OCI-LY1 (cell line): ENCODE measurements at regions not wholly inside any gene's neighbourhood (a gene's known extent, or its start where the extent isn't known, plus 50 kb on each side); places are given as distances from the start of the nearest gene placed in this dataset.

Source experiments
- H2AFZ ChIP-seq: fragments of 200-600 bp; sonication (generic), shearing (Covaris generic); 2 replicates; pipeline ENCODE4 v1.6.0; 2014; ENCODE audit warnings: antibody characterized with exemption, mild to moderate bottlenecking, low read length
- H3F3A ChIP-seq: fragments of 200-600 bp; sonication (generic), shearing (Covaris generic); 2 replicates; pipeline ENCODE4 v1.6.0; 2014; ENCODE audit warnings: mild to moderate bottlenecking, antibody characterized with exemption, low read length, moderate library complexity; ENCODE audit not compliant: insufficient read depth
- H3K27ac ChIP-seq: fragments of 200-600 bp; sonication (generic); 2 replicates; pipeline ENCODE4 v1.5.1; 2014; ENCODE audit warnings: low read length, mixed run types, mild to moderate bottlenecking, low read depth; ENCODE audit not compliant: poor library complexity, severe bottlenecking
- H3K27me3 ChIP-seq: fragments of 200-600 bp; sonication (generic); 2 replicates; pipeline ENCODE4 v1.6.0; 2014; ENCODE audit warnings: antibody characterized with exemption, mild to moderate bottlenecking, low read length, moderate library complexity; ENCODE audit not compliant: insufficient read depth
- H3K36me3 ChIP-seq: fragments of 200-600 bp; sonication (generic); 2 replicates; pipeline ENCODE4 v1.6.1; 2014; ENCODE audit warnings: mild to moderate bottlenecking, antibody characterized with exemption, low read length, moderate library complexity, mixed read lengths; ENCODE audit not compliant: insufficient read depth
- H3K4me1 ChIP-seq: fragments of 200-600 bp; sonication (generic); 2 replicates; pipeline ENCODE4 v1.5.1; 2014; ENCODE audit warnings: mild to moderate bottlenecking, low read length, moderate library complexity; ENCODE audit not compliant: insufficient read depth, severe bottlenecking
- H3K4me2 ChIP-seq: fragments of 200-600 bp; sonication (generic), shearing (Covaris generic); 2 replicates; pipeline ENCODE4 v1.6.1; 2014; ENCODE audit warnings: low read length
- H3K4me3 ChIP-seq: fragments of 200-600 bp; sonication (generic); 2 replicates; pipeline ENCODE4 v1.5.1; 2014; ENCODE audit warnings: low read length, low read depth, mild to moderate bottlenecking, mixed read lengths; ENCODE audit not compliant: poor library complexity, severe bottlenecking
- H3K79me2 ChIP-seq: fragments of 200-600 bp; shearing (Covaris generic); 2 replicates; pipeline ENCODE4 v1.6.1; 2016; ENCODE audit warnings: mixed run types, low read length, mixed read lengths; ENCODE audit not compliant: insufficient read depth
- H3K9ac ChIP-seq: fragments of 200-600 bp; sonication (generic), shearing (Covaris generic); 2 replicates; pipeline ENCODE4 v1.6.1; 2014; ENCODE audit warnings: mild to moderate bottlenecking, low read length, mixed read lengths
- H3K9me2 ChIP-seq: fragments of 200-600 bp; sonication (generic), shearing (Covaris generic); 2 replicates; pipeline ENCODE4 v1.6.1; 2014; ENCODE audit warnings: low read depth, mild to moderate bottlenecking, low read length, mixed read lengths
- H3K9me3 ChIP-seq: fragments of 200-600 bp; shearing (Covaris generic); 2 replicates; pipeline ENCODE4 v1.6.1; 2014; ENCODE audit warnings: low read length, mixed read lengths
- H4K20me1 ChIP-seq: fragments of 200-600 bp; sonication (generic), shearing (Covaris generic); 2 replicates; pipeline ENCODE4 v1.6.0; 2016; ENCODE audit warnings: mild to moderate bottlenecking, low read length; ENCODE audit not compliant: insufficient read depth
- EZH2 ChIP-seq: fragments of 200-600 bp; sonication (generic), shearing (Covaris generic); IDR thresholded peaks from 2 replicates; pipeline ENCODE4 v1.8.0; 2017; ENCODE audit warnings: borderline replicate concordance, mixed run types, mild to moderate bottlenecking, antibody characterized with exemption, low read length, moderate library complexity, mixed read lengths
- TF ChIP-seq, protein P1 (sequence below): fragments of 200-600 bp; sonication (generic), shearing (Covaris generic); IDR thresholded peaks from 2 replicates; pipeline ENCODE4 v1.5.1; 2017; ENCODE audit warnings: mild to moderate bottlenecking, antibody characterized with exemption, low read length, moderate library complexity, mixed read lengths

DNA sequence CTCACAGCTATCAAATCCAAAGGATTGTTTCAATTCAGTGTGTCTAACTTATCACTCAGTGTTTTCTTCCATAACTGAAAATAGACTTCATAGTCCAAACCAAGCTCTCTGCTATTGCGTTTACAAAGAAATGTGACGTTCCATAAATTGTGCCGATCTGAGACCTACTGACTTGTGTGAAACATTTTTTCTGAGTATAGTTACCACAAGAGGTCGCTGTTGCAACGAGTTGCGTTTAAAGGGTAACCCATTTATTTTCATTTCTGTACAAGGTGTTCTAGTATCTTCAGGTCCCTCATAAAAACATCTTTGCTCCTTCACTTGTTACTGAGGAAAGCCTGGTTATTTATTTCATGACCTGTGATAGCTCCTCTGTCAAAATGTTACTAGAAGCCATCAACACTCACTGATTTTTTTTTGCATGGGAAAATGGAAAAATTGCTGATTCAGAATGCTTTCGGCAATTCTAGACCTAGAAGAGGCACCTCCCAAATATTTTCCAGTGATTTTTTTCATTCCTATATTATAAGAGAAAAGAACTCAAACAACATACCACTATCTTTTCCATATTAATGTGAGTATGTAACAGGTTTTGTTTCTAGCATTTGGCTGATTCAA, 60.9 kb upstream of the OR4E1 start:
- no peak overlapping the region for H3K9ac ChIP-seq
- no peaks in the 10 kb centered on the region for H3K4me1 ChIP-seq
- no peaks in the 10 kb centered on the region for H3F3A ChIP-seq
- H3K79me2 ChIP-seq = no peaks in the 10 kb centered on the region
- H3K4me2 ChIP-seq = no peak overlapping the region
- H4K20me1 ChIP-seq = no peaks in the 10 kb centered on the region
- no peak overlapping the region for H3K4me3 ChIP-seq
- no peaks in the 10 kb centered on the region for H3K27me3 ChIP-seq
- no peak overlapping the region for H2AFZ ChIP-seq
- H3K36me3 ChIP-seq = no peaks in the 10 kb centered on the region
- H3K9me2 ChIP-seq = no peaks in the 10 kb centered on the region
- no peaks in the 10 kb centered on the region for H3K9me3 ChIP-seq
- TF ChIP-seq, protein P1, sequence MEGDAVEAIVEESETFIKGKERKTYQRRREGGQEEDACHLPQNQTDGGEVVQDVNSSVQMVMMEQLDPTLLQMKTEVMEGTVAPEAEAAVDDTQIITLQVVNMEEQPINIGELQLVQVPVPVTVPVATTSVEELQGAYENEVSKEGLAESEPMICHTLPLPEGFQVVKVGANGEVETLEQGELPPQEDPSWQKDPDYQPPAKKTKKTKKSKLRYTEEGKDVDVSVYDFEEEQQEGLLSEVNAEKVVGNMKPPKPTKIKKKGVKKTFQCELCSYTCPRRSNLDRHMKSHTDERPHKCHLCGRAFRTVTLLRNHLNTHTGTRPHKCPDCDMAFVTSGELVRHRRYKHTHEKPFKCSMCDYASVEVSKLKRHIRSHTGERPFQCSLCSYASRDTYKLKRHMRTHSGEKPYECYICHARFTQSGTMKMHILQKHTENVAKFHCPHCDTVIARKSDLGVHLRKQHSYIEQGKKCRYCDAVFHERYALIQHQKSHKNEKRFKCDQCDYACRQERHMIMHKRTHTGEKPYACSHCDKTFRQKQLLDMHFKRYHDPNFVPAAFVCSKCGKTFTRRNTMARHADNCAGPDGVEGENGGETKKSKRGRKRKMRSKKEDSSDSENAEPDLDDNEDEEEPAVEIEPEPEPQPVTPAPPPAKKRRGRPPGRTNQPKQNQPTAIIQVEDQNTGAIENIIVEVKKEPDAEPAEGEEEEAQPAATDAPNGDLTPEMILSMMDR = peak; percentile 80
- no peak for TF ChIP-seq EZH2
- no peak overlapping the region for H3K27ac ChIP-seq

DNA sequence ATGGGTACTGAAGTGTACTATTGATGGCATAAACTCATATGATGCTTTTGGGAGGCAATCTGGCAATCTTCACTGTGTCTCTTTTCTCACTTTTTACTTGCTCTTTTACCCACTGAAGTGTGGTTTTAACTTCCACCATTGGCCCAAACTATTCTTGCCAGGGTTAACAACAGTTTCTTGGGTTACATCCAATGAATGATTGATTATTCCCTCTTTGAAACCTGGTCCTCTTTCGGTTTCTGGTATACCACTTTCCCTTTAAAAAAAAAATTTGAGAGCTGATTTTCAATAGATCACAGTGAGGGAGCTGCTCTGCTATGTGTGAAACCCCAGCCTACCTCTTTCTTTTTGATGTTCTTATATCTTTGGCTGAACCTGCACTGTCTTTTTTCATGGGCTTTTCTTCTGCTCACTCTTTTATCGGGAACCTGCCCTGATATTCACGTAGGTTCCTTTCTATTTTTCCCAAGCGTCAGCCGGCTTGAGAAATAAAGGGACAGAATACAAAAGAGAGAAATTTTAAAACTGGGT, 56.1 kb upstream of the OR4E1 start:
- Histone ChIP-seq H3K27ac (no peak overlapping the region), H3K9me2 (no peaks in the 10 kb centered on the region), H3K36me3 (no peaks in the 10 kb centered on the region), H3K4me3 (no peak overlapping the region), H3K79me2 (no peaks in the 10 kb centered on the region), H2AFZ (no peak overlapping the region), H3K4me2 (no peak overlapping the region), H3K4me1 (no peaks in the 10 kb centered on the region), H3K9me3 (no peaks in the 10 kb centered on the region), H3F3A (no peaks in the 10 kb centered on the region), H3K9ac (no peak overlapping the region), H4K20me1 (no peaks in the 10 kb centered on the region), H3K27me3 (no peaks in the 10 kb centered on the region)
- TF ChIP-seq, protein P1 = no peak
- no peak for TF ChIP-seq EZH2

DNA sequence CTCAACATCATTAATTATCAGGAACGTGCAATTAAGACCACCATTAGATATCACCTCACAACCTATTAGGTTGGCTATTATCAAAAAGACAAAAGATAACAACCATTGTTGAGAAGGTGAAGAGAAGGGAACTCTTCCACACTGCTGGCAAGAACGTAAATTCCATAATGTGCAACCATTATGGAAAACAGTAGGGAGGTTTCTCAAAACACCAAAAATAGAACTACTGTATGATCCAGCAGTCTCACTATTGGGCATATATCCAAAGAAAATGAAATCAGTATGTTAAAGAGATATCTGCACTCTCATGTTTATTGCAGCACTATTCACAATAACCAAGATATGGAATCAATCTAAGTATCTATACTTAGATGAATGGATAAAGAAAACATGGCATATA, 51.6 kb upstream of the OR4E1 start:
- Histone ChIP-seq H2AFZ (no peak overlapping the region), H3K27ac (no peak overlapping the region), H3K36me3 (no peaks in the 10 kb centered on the region), H4K20me1 (no peaks in the 10 kb centered on the region), H3K9me2 (no peaks in the 10 kb centered on the region), H3K9me3 (no peaks in the 10 kb centered on the region), H3K4me2 (no peak overlapping the region), H3K27me3 (no peaks in the 10 kb centered on the region), H3K4me1 (no peaks in the 10 kb centered on the region), H3K79me2 (no peaks in the 10 kb centered on the region), H3K9ac (no peak overlapping the region), H3F3A (no peaks in the 10 kb centered on the region), H3K4me3 (no peak overlapping the region)
- no peak for TF ChIP-seq EZH2
- TF ChIP-seq, protein P1 = no peak
